Activated CD4-positive, alpha-beta T cell treated with anti-CD3 and anti-CD28 coated beads, Interleukin-2, amount 10 ng/mL, durations not matched to agents 24 days and 14 days (primary cell): ENCODE measurements at regions not wholly inside any gene's neighbourhood (a gene's known extent, or its start where the extent isn't known, plus 50 kb on each side); places are given as distances from the start of the nearest gene placed in this dataset.
"Not testable (repeated sequence)": the region's sequence is repeated elsewhere in the genome, so short reads cannot be mapped to it uniquely, and the experiment has no call there.

ENCODE experiments used
- DNase-seq: peaks from one replicate; pipeline ENCODE4 v3.0.0; 2022
- H3K27ac Mint-ChIP-seq: one replicate; pipeline ENCODE4 v1.8.0; 2022; ENCODE audit warnings: mild to moderate bottlenecking, mixed read lengths
- H3K27me3 Mint-ChIP-seq: one replicate; pipeline ENCODE4 v1.8.0; 2022; ENCODE audit warnings: mixed read lengths
- H3K36me3 Mint-ChIP-seq: one replicate; pipeline ENCODE4 v1.8.0; 2022; ENCODE audit warnings: low read depth, mild to moderate bottlenecking, mixed read lengths
- H3K4me1 Mint-ChIP-seq: one replicate; pipeline ENCODE4 v1.8.0; 2021; ENCODE audit warnings: mixed read lengths
- H3K4me3 Mint-ChIP-seq: one replicate; pipeline ENCODE4 v1.8.0; 2022; ENCODE audit warnings: mild to moderate bottlenecking, moderate library complexity, mixed read lengths
- H3K9me3 Mint-ChIP-seq: one replicate; pipeline ENCODE4 v1.8.0; 2021; ENCODE audit warnings: mixed read lengths
- intact Hi-C: fragments of 100-400 bp; cut with micrococcal nuclease; formaldehyde crosslinking; loops from one replicate; pipeline ENCODE4 v1.15.1; 2023

- DNase-seq, result no peak
- Mint-ChIP-seq H3K36me3 (no peaks in the 10 kb centered on the region), H3K4me3 (no peak overlapping the region), H3K4me1 (no peaks in the 10 kb centered on the region), H3K27ac (no peak overlapping the region), H3K9me3 (no peaks in the 10 kb centered on the region), H3K27me3 (no peaks in the 10 kb centered on the region)
- intact Hi-C loops, result no loop called here
Observed at GRCh38 chrX:112279940-112280339, 197.4 kb upstream of the TRPC5 start.

- Mint-ChIP-seq H3K4me3 (no peak overlapping the region), H3K27me3 (no peaks in the 10 kb centered on the region), H3K9me3 (no peaks in the 10 kb centered on the region), H3K27ac (no peak overlapping the region), H3K36me3 (no peaks in the 10 kb centered on the region), H3K4me1 (no peaks in the 10 kb centered on the region)
- no peak for DNase-seq
- intact Hi-C loops, result no loop called here
Observed at GRCh38 chrX:112270991-112271390, 188.4 kb upstream of the TRPC5 start.

- no peak for DNase-seq
- H3K27me3 Mint-ChIP-seq, result no peaks in the 10 kb centered on the region
- no peak overlapping the region for H3K4me3 Mint-ChIP-seq
- no peaks in the 10 kb centered on the region for H3K36me3 Mint-ChIP-seq
- H3K27ac Mint-ChIP-seq, result no peak overlapping the region
- H3K4me1 Mint-ChIP-seq, result no peaks in the 10 kb centered on the region
- H3K9me3 Mint-ChIP-seq, result no peaks in the 10 kb centered on the region
- intact Hi-C loops, result no loop called here
Observed at GRCh38 chrX:112266136-112266535, 183.6 kb upstream of the TRPC5 start.

GRCh38 chrX:112259375-112259774 lies 176.8 kb upstream of the TRPC5 start:
- Mint-ChIP-seq H3K27me3 (no peaks in the 10 kb centered on the region), H3K4me1 (no peaks in the 10 kb centered on the region), H3K36me3 (no peaks in the 10 kb centered on the region), H3K9me3 (no peaks in the 10 kb centered on the region), H3K27ac (no peak overlapping the region), H3K4me3 (no peak overlapping the region)
- no peak for DNase-seq
- intact Hi-C loops, result no loop called here

DNA sequence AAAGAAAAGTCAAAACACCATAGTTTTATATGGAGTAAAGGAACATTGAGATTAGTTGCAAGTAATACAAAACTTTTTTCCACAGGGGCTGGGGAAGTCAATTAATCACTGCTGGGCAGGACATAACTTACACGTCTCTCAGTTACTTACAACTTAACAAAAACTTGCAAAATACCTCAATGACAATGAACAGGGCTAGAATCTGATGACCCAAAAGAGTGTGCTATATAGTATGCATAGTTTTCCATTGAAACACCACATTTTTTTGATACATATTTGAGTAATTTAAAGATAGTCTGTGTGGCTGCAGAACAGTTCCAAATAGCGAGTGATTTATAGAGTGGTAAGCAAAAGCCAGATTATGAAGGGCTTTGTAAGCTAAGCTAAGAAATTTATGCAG lies 172.3 kb upstream of the TRPC5 start:
- intact Hi-C loops, result no loop called here
- H3K9me3 Mint-ChIP-seq, result no peaks in the 10 kb centered on the region
- DNase-seq, result no peak
- H3K27me3 Mint-ChIP-seq, result no peaks in the 10 kb centered on the region
- no peak overlapping the region for H3K4me3 Mint-ChIP-seq
- H3K27ac Mint-ChIP-seq, result no peak overlapping the region
- H3K4me1 Mint-ChIP-seq, result no peaks in the 10 kb centered on the region
- no peaks in the 10 kb centered on the region for H3K36me3 Mint-ChIP-seq

DNA sequence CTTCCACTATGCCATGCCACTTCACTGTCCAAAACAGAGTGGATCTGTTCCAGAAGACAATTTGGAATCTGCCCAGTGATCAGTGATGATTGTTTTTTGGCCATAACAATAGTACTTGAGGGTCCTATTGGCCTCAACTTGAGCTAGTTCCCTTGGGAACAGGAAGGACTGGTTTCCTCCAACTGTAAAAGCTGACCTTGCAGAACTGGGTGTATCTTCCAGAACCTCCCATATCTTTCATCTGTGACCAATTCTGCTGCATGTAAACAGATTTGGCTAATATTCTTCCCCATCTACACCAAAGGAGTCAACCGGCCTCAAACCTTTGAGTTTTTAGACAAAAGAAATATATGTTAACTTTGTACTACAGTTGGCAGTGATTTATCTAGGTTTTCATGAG lies 165.1 kb upstream of the TRPC5 start:
- Mint-ChIP-seq H3K4me3 (no peak overlapping the region), H3K27ac (no peak overlapping the region), H3K27me3 (no peaks in the 10 kb centered on the region), H3K9me3 (no peaks in the 10 kb centered on the region), H3K36me3 (no peaks in the 10 kb centered on the region), H3K4me1 (no peaks in the 10 kb centered on the region)
- intact Hi-C loops, result no loop called here
- no peak for DNase-seq

GRCh38 chrX:112235547-112235946 lies 153.0 kb upstream of the TRPC5 start:
- no peaks in the 10 kb centered on the region for H3K9me3 Mint-ChIP-seq
- no peaks in the 10 kb centered on the region for H3K36me3 Mint-ChIP-seq
- no peak for DNase-seq
- H3K4me1 Mint-ChIP-seq, result no peaks in the 10 kb centered on the region
- intact Hi-C loops, result no loop called here
- H3K27ac Mint-ChIP-seq, result no peak overlapping the region
- H3K27me3 Mint-ChIP-seq, result no peaks in the 10 kb centered on the region
- H3K4me3 Mint-ChIP-seq, result no peak overlapping the region

DNA sequence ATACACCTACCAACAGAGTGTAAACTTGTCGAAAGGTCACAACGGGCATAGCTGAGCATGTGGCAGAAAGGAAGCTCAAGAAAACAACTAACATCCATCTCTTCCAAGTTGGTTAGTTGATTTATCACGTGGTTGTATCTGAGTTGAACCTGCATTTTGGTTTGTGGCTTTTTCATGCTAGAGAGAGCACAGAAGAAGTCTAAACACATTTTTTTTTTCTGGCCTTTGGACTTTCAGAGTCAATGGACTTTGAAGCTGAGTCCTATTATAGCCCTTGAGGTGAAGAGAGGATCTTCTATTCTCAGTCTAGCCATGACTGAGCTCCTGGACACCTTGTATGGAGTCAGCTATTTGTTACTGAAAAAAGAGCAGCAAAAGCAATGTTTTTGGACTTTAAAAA lies 150.6 kb upstream of the TRPC5 start:
- no peaks in the 10 kb centered on the region for H3K36me3 Mint-ChIP-seq
- no peaks in the 10 kb centered on the region for H3K27me3 Mint-ChIP-seq
- no peaks in the 10 kb centered on the region for H3K9me3 Mint-ChIP-seq
- H3K4me1 Mint-ChIP-seq, result no peaks in the 10 kb centered on the region
- H3K4me3 Mint-ChIP-seq, result no peak overlapping the region
- intact Hi-C loops, result no loop called here
- no peak overlapping the region for H3K27ac Mint-ChIP-seq
- DNase-seq, result no peak

- DNase-seq, H3K9me3 Mint-ChIP-seq, H3K4me1 Mint-ChIP-seq, H3K36me3 Mint-ChIP-seq, H3K4me3 Mint-ChIP-seq, H3K27me3 Mint-ChIP-seq, H3K27ac Mint-ChIP-seq, intact Hi-C loops: not testable (repeated sequence)
Observed at GRCh38 chrX:112226795-112227194, 144.2 kb upstream of the TRPC5 start.

DNA sequence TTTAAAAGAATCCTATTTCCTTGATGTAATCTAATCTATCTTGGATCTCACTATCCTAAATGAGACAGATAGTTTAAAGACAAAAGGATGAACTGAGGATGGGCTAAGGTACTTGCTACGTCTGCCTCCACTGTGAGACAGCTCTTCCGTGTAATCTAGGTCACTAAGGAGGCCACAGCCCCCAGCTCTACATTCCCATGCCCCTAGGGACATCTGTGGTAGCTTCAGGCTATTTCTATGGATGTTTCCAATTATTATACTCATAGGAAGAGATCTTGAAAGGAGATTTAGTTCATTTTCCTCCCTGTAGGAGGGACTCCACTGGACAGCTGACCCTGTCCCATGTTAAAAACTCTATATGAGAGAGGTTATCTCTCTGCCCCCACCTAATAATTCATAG lies 140.8 kb upstream of the TRPC5 start:
- intact Hi-C loops, result no loop called here
- H3K36me3 Mint-ChIP-seq, result no peaks in the 10 kb centered on the region
- H3K9me3 Mint-ChIP-seq, result no peaks in the 10 kb centered on the region
- H3K27ac Mint-ChIP-seq, result no peak overlapping the region
- DNase-seq, result no peak
- no peak overlapping the region for H3K4me3 Mint-ChIP-seq
- no peaks in the 10 kb centered on the region for H3K4me1 Mint-ChIP-seq
- H3K27me3 Mint-ChIP-seq, result no peaks in the 10 kb centered on the region

DNA sequence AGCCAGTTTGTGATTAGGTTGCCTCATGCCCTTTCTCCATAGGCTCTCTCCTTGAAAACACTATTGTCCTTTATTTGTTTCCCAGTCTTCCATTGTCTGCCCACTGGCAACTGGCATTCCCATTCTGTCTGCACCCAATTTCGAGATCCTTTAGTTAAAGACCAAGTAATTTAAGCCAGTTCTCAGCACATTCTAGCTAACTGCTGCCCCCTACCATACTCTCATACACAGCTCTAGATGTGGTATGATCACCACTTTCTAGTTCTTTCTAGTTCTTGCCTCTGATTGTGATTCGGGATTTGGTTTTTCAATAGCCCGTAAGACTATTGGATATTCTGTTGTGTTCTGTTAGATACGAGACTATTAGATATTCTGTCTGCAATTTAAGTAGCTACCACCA lies 135.8 kb upstream of the TRPC5 start:
- Mint-ChIP-seq H3K27ac (no peak overlapping the region), H3K4me3 (no peak overlapping the region), H3K4me1 (no peaks in the 10 kb centered on the region), H3K36me3 (no peaks in the 10 kb centered on the region), H3K27me3 (no peaks in the 10 kb centered on the region), H3K9me3 (no peaks in the 10 kb centered on the region)
- intact Hi-C loops, result no loop called here
- DNase-seq, result no peak

DNA sequence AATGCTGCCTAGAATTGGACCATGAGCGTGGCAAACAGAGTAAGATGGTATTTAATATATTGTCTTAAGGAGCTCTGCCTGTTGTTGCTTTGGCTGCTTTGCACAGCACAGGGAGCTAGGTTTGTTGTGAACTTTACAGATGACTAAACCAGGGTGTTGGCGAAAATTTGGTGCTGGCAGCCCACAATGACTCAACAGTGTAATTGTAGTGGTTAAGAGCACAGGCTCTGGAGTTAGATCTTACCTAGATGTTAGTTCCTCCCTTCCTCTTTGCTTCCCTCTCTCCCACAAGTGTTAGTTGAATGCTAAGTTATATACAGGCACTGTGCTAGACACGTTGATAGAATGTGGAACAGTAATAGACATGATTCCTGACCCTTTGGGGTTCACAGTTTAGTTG lies 128.9 kb upstream of the TRPC5 start:
- no peaks in the 10 kb centered on the region for H3K9me3 Mint-ChIP-seq
- peak; percentile 56 for DNase-seq
- peaks cover 2% of the 10 kb centered on the region for H3K4me1 Mint-ChIP-seq
- no peaks in the 10 kb centered on the region for H3K36me3 Mint-ChIP-seq
- H3K4me3 Mint-ChIP-seq, result no peak overlapping the region
- intact Hi-C loops, result no loop called here
- H3K27me3 Mint-ChIP-seq, result no peaks in the 10 kb centered on the region
- H3K27ac Mint-ChIP-seq, result no peak overlapping the region

GRCh38 chrX:112197840-112198239 lies 115.3 kb upstream of the TRPC5 start:
- intact Hi-C loops, result no loop called here
- no peaks in the 10 kb centered on the region for H3K4me1 Mint-ChIP-seq
- no peak overlapping the region for H3K4me3 Mint-ChIP-seq
- H3K36me3 Mint-ChIP-seq, result no peaks in the 10 kb centered on the region
- H3K9me3 Mint-ChIP-seq, result no peaks in the 10 kb centered on the region
- no peak overlapping the region for H3K27ac Mint-ChIP-seq
- H3K27me3 Mint-ChIP-seq, result no peaks in the 10 kb centered on the region
- DNase-seq, result no peak

DNA sequence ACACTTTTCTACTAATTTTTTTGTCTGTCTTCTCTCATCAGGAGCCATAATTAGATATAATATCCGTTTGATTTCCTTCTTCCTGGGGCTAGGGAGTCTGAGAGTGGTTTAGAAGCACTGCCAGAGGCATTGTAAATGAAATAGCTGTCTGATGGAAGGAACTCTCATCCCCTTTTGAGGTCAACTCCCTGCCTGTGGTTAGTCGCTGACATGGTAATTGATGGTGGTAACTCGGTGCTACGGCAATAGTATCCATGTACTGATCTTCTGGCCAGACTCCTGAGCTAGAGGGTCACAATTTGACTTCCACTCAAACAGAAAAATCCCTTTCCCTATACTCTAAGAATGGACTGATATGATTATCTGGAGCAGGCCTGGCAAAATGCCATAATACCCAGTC lies 108.1 kb upstream of the TRPC5 start:
- Mint-ChIP-seq H3K36me3 (no peaks in the 10 kb centered on the region), H3K9me3 (no peaks in the 10 kb centered on the region), H3K27ac (no peak overlapping the region), H3K4me1 (no peaks in the 10 kb centered on the region), H3K4me3 (no peak overlapping the region), H3K27me3 (no peaks in the 10 kb centered on the region)
- intact Hi-C loops, result no loop called here
- no peak for DNase-seq

GRCh38 chrX:112181361-112181760 lies 98.8 kb upstream of the TRPC5 start:
- not testable (repeated sequence) for H3K27ac Mint-ChIP-seq, H3K9me3 Mint-ChIP-seq

GRCh38 chrX:112164420-112164819 lies 81.8 kb upstream of the TRPC5 start:
- no peaks in the 10 kb centered on the region for H3K27me3 Mint-ChIP-seq
- intact Hi-C loops, result no loop called here

More at GRCh38 chrX:112181361-112181760, 98.8 kb upstream of the TRPC5 start:
- DNase-seq, intact Hi-C loops, H3K27me3 Mint-ChIP-seq, H3K36me3 Mint-ChIP-seq, H3K4me1 Mint-ChIP-seq, H3K4me3 Mint-ChIP-seq: not testable (repeated sequence)

More at GRCh38 chrX:112164420-112164819, 81.8 kb upstream of the TRPC5 start:
- Mint-ChIP-seq H3K4me1 (no peaks in the 10 kb centered on the region), H3K4me3 (no peak overlapping the region), H3K27ac (no peak overlapping the region), H3K36me3 (no peaks in the 10 kb centered on the region), H3K9me3 (no peaks in the 10 kb centered on the region)
- DNase-seq, result no peak
